C4-2B (cell line): ENCODE measurements at regions not wholly inside any gene's neighbourhood (a gene's known extent, or its start where the extent isn't known, plus 50 kb on each side); places are given as distances from the start of the nearest gene placed in this dataset.
"Not testable (repeated sequence)": the region's sequence is repeated elsewhere in the genome, so short reads cannot be mapped to it uniquely, and the experiment has no call there.

Experiments
- ZFX ChIP-seq: fragments of 450-650 bp; IDR thresholded peaks from 2 replicates; pipeline ENCODE4 v1.6.1; 2017
- TF ChIP-seq, protein P1 (sequence below): fragments of 450-650 bp; conservative IDR thresholded peaks from 2 replicates; pipeline ENCODE4 v1.5.1; 2017; ENCODE audit warnings: mild to moderate bottlenecking

GRCh38 chr7:4496911-4497310, 185.2 kb upstream of the FOXK1 start:
- TF ChIP-seq, protein P1, sequence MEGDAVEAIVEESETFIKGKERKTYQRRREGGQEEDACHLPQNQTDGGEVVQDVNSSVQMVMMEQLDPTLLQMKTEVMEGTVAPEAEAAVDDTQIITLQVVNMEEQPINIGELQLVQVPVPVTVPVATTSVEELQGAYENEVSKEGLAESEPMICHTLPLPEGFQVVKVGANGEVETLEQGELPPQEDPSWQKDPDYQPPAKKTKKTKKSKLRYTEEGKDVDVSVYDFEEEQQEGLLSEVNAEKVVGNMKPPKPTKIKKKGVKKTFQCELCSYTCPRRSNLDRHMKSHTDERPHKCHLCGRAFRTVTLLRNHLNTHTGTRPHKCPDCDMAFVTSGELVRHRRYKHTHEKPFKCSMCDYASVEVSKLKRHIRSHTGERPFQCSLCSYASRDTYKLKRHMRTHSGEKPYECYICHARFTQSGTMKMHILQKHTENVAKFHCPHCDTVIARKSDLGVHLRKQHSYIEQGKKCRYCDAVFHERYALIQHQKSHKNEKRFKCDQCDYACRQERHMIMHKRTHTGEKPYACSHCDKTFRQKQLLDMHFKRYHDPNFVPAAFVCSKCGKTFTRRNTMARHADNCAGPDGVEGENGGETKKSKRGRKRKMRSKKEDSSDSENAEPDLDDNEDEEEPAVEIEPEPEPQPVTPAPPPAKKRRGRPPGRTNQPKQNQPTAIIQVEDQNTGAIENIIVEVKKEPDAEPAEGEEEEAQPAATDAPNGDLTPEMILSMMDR, result not testable (repeated sequence)
- TF ChIP-seq ZFX, result not testable (repeated sequence)
